Panc1 (cell line): ENCODE measurements at regions not wholly inside any gene's neighbourhood (a gene's known extent, or its start where the extent isn't known, plus 50 kb on each side); places are given as distances from the start of the nearest gene placed in this dataset.

Experiments used
- ATAC-seq: fragments of 200-7000 bp; cut with Tn5 transposase; 2 replicates; pipeline ENCODE4 v1.9.1; 2020; ENCODE audit warnings: mild to moderate bottlenecking, moderate library complexity
- BruUV-seq: library from RNA; stranded (reverse); fragments of 400-500 nt; replicated peaks from 2 replicates; lab custom pipeline; 2021; lab: Mats Ljungman, UMichigan
- CTCF ChIA-PET: fragments of 300-600 bp; sonication (Branson Sonifier 250); formaldehyde crosslinking; loops from one replicate; lab custom pipeline; 2022; ENCODE audit warnings: antibody characterized with exemption; lab: Charles Lee
- POLR2A ChIA-PET: fragments of 300-600 bp; sonication (Branson Sonifier 250); formaldehyde crosslinking; loops from one replicate; lab custom pipeline; 2022; ENCODE audit warnings: antibody characterized with exemption; lab: Charles Lee
- DNase-seq: peaks from one replicate; pipeline ENCODE4 v3.0.0-alpha.2; 2010; ENCODE audit warnings: low read depth, low spot score
- H3K27ac ChIP-seq: 2 replicates; pipeline ENCODE4 v1.5.1; 2011; ENCODE audit warnings: mild to moderate bottlenecking, low read length, inconsistent platforms
- H3K27me3 ChIP-seq: fragments of 200-500 bp; sonication (Bioruptor generic); 2 replicates; pipeline ENCODE4 v1.6.0; 2014; ENCODE audit warnings: low read length, inconsistent platforms; ENCODE audit not compliant: control insufficient read depth, insufficient read depth
- H3K36me3 ChIP-seq: fragments of 200-500 bp; sonication (Bioruptor generic); 2 replicates; pipeline ENCODE4 v1.5.1; 2014; ENCODE audit warnings: inconsistent platforms, mild to moderate bottlenecking, low read length, moderate library complexity; ENCODE audit not compliant: control insufficient read depth, insufficient read depth
- H3K4me1 ChIP-seq: 2 replicates; pipeline ENCODE4 v1.5.1; 2011; ENCODE audit warnings: inconsistent platforms, mild to moderate bottlenecking, low read length, moderate library complexity; ENCODE audit not compliant: control insufficient read depth, insufficient read depth
- H3K4me3 ChIP-seq, 2 experiments: 2 replicates each; pipeline ENCODE4 v1.5.1; 2011 to 2012; ENCODE audit warnings: low read depth in 2 of 2, low read length in 2 of 2, mild to moderate bottlenecking in 2 of 2, inconsistent platforms in 1 of 2, moderate library complexity in 1 of 2
- H3K9me3 ChIP-seq: fragments of 200-500 bp; sonication (Bioruptor generic); 2 replicates; pipeline ENCODE4 v1.5.1; 2014; ENCODE audit warnings: low read depth, mild to moderate bottlenecking, inconsistent platforms, low read length, moderate library complexity; ENCODE audit not compliant: control insufficient read depth, insufficient read depth
- POLR2AphosphoS5 ChIP-seq: IDR thresholded peaks from 2 replicates; pipeline ENCODE4 v1.6.1; 2012; ENCODE audit warnings: mild to moderate bottlenecking, low read depth, low read length, moderate library complexity
- SIN3A ChIP-seq: IDR thresholded peaks from 2 replicates; pipeline ENCODE4 v1.6.1; 2012; ENCODE audit warnings: low read depth, mild to moderate bottlenecking, low read length, moderate library complexity, borderline replicate concordance; ENCODE audit not compliant: insufficient read depth
- TCF7L2 ChIP-seq: IDR thresholded peaks from 2 replicates; pipeline ENCODE4 v1.6.1; 2011; ENCODE audit warnings: mild to moderate bottlenecking, low read depth, low read length, inconsistent platforms
- in situ Hi-C: cut with HindIII; loops from 2 replicates; pipeline ENCODE4 v1.10.0; 2016; ENCODE audit warnings: low sequenced_read_pairs, low pct_unique_long_range_greater_than_20kb
- intact Hi-C: fragments of 100-400 bp; cut with micrococcal nuclease; formaldehyde crosslinking; loops from one replicate; pipeline ENCODE4 v1.10.0; 2022; ENCODE audit not compliant: unreplicated experiment
- TF ChIP-seq, protein P1 (sequence below), 2 experiments: IDR thresholded peaks; 2 replicates each; pipeline ENCODE4 v1.6.1; 2011 to 2012; ENCODE audit warnings: low read depth in 2 of 2, control low read depth in 1 of 2, low read length in 1 of 2, mild to moderate bottlenecking in 1 of 2, moderate library complexity in 1 of 2; ENCODE audit not compliant: insufficient read depth in 1 of 2
- TF ChIP-seq, protein P2 (sequence below): fragments of 450-650 bp; IDR thresholded peaks from 2 replicates; pipeline ENCODE4 v1.5.1; 2017; ENCODE audit warnings: mild to moderate bottlenecking

DNA sequence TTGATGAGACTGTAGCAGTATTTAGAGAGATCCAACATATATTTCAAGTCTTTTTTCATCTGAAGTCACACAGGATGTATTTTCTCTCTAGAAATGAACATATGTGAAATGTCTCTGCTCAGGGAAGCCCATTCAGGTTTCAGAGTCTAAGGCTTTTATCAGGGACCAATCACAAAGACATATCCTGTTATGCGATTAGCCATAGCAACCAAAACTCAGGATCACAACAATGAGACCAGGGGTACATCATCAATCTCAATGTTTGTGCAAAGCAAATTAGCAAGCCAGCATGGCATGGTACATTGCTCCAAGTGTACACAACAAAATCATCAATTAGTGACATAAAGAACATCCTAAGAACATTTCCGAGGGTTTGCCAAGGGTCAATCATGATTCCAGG is 99.2 kb upstream of the AMN1 start:
- no peak for TF ChIP-seq SIN3A
- TF ChIP-seq, protein P1, sequence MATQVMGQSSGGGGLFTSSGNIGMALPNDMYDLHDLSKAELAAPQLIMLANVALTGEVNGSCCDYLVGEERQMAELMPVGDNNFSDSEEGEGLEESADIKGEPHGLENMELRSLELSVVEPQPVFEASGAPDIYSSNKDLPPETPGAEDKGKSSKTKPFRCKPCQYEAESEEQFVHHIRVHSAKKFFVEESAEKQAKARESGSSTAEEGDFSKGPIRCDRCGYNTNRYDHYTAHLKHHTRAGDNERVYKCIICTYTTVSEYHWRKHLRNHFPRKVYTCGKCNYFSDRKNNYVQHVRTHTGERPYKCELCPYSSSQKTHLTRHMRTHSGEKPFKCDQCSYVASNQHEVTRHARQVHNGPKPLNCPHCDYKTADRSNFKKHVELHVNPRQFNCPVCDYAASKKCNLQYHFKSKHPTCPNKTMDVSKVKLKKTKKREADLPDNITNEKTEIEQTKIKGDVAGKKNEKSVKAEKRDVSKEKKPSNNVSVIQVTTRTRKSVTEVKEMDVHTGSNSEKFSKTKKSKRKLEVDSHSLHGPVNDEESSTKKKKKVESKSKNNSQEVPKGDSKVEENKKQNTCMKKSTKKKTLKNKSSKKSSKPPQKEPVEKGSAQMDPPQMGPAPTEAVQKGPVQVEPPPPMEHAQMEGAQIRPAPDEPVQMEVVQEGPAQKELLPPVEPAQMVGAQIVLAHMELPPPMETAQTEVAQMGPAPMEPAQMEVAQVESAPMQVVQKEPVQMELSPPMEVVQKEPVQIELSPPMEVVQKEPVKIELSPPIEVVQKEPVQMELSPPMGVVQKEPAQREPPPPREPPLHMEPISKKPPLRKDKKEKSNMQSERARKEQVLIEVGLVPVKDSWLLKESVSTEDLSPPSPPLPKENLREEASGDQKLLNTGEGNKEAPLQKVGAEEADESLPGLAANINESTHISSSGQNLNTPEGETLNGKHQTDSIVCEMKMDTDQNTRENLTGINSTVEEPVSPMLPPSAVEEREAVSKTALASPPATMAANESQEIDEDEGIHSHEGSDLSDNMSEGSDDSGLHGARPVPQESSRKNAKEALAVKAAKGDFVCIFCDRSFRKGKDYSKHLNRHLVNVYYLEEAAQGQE (IDR thresholded peaks at IDR 0.05; ENCODE audit: insufficient read depth in 1 of 2, low read depth in 2 of 2, low read length in 1 of 2): no peak
- TF ChIP-seq, protein P2, sequence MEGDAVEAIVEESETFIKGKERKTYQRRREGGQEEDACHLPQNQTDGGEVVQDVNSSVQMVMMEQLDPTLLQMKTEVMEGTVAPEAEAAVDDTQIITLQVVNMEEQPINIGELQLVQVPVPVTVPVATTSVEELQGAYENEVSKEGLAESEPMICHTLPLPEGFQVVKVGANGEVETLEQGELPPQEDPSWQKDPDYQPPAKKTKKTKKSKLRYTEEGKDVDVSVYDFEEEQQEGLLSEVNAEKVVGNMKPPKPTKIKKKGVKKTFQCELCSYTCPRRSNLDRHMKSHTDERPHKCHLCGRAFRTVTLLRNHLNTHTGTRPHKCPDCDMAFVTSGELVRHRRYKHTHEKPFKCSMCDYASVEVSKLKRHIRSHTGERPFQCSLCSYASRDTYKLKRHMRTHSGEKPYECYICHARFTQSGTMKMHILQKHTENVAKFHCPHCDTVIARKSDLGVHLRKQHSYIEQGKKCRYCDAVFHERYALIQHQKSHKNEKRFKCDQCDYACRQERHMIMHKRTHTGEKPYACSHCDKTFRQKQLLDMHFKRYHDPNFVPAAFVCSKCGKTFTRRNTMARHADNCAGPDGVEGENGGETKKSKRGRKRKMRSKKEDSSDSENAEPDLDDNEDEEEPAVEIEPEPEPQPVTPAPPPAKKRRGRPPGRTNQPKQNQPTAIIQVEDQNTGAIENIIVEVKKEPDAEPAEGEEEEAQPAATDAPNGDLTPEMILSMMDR: no peak
- TF ChIP-seq TCF7L2: no peak
- no peak for TF ChIP-seq POLR2AphosphoS5
- in situ Hi-C loops (no loop called here), intact Hi-C loops (no loop called here)
- CTCF ChIA-PET: no interaction called here
- no peaks in the 10 kb centered on the region for H3K9me3 ChIP-seq
- no peak overlapping the region for H3K4me3 ChIP-seq
- DNase-seq: no peak
- no peak for ATAC-seq
- H3K36me3 ChIP-seq: no peaks in the 10 kb centered on the region
- POLR2A ChIA-PET: no interaction called here
- H3K27me3 ChIP-seq: no peaks in the 10 kb centered on the region
- BruUV-seq: no TSS peak
- no peaks in the 10 kb centered on the region for H3K4me1 ChIP-seq
- no peak overlapping the region for H3K27ac ChIP-seq

GRCh38 chr12:31822761-31823160 is 93.9 kb upstream of the AMN1 start:
- TF ChIP-seq, protein P2: no peak
- TF ChIP-seq TCF7L2 (no peak), POLR2AphosphoS5 (no peak), SIN3A (no peak)
- TF ChIP-seq, protein P1 (IDR thresholded peaks at IDR 0.05; ENCODE audit: insufficient read depth in 1 of 2, low read depth in 2 of 2, low read length in 1 of 2): no peak
- CTCF ChIA-PET: no interaction called here
- no peak overlapping the region for H3K4me3 ChIP-seq
- in situ Hi-C loops: no loop called here
- POLR2A ChIA-PET: no interaction called here
- H3K27ac ChIP-seq: no peak overlapping the region
- H3K4me1 ChIP-seq: no peaks in the 10 kb centered on the region
- DNase-seq (no peak), ATAC-seq (no peak)
- H3K27me3 ChIP-seq: no peaks in the 10 kb centered on the region
- intact Hi-C loops: no loop called here
- H3K36me3 ChIP-seq: no peaks in the 10 kb centered on the region
- H3K9me3 ChIP-seq: no peaks in the 10 kb centered on the region
- BruUV-seq: no TSS peak
